T-helper 2 cell treated with Interferon-gamma antibody and Interleukin-4, amounts not matched to agents 100 ng/mL and 5 ng/mL, for 36 hours (primary cell): ENCODE measurements at regions not wholly inside any gene's neighbourhood (a gene's known extent, or its start where the extent isn't known, plus 50 kb on each side); places are given as distances from the start of the nearest gene placed in this dataset.
"Not testable (repeated sequence)": the region's sequence is repeated elsewhere in the genome, so short reads cannot be mapped to it uniquely, and the experiment has no call there.

Experiments
- intact Hi-C: fragments of 100-400 bp; cut with micrococcal nuclease; formaldehyde crosslinking; loops from one replicate; pipeline ENCODE4 v1.15.1; 2023

- intact Hi-C loops = loop anchor here (10.0 kb wide), 1 partner anchor 347 kb away; no protein-coding TSS in a partner anchor
Observed at GRCh38 chr7:148507787-148508186, 82.8 kb upstream of the C7orf33 start.

DNA sequence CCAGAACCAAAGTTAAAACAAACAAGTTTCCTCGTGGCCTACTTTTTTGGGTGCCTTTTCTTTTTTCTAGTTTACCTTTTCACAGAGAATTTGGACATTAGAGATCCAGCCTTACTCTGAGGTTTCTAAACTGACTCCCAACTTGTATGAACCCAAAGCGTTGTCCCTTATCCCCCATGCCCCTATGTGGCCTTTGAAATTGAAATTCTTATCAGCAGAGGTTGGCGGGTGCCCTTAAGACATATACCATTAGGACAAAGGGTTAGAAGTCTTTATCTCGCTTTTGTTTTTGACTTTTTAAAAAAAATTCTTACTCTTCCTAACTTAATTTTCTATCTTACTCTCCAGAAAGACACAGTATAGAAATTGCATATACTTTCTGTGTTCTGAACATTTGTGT, 76.3 kb upstream of the C7orf33 start:
- intact Hi-C loops = no loop called here

GRCh38 chr7:148515237-148515636, 75.3 kb upstream of the C7orf33 start:
- intact Hi-C loops = no loop called here

- intact Hi-C loops = no loop called here
Observed at GRCh38 chr7:148515728-148516695, 74.6 kb upstream of the C7orf33 start.

GRCh38 chr7:148519386-148519785, 71.2 kb upstream of the C7orf33 start:
- intact Hi-C loops = not testable (repeated sequence)

- intact Hi-C loops = loop anchor here (10.0 kb wide), 1 partner anchor 256 kb away; no protein-coding TSS in a partner anchor
Observed at GRCh38 chr7:148521271-148521670, 69.3 kb upstream of the C7orf33 start.

DNA sequence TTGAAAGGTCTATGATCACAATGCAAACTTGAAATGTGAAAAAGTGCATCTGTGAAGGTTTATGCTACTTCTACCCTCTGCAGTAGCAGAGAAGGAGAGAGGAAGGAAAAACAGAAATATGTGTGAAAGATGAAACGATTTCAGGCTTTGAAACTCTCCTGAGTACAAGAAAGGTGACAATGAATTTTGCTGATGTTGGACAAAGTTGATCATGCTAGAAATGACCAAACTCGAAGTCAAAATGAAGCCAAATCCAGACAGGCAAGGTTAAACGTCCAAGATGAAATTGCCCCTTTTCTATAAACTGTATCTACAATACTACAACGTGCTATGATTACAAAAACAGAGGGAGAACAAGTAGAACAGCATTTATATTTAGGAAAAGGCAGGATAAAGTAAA, 67.0 kb upstream of the C7orf33 start:
- intact Hi-C loops = loop anchor here (10.0 kb wide), 1 partner anchor 259 kb away; no protein-coding TSS in a partner anchor

GRCh38 chr7:148524479-148525224, 65.9 kb upstream of the C7orf33 start:
- intact Hi-C loops = loop anchor here (10.0 kb wide), 1 partner anchor 260 kb away; no protein-coding TSS in a partner anchor

- intact Hi-C loops = loop anchor here (1.0 to 10.0 kb wide), 2 partner anchors 23 to 263 kb away; no protein-coding TSS in a partner anchor
Observed at GRCh38 chr7:148527717-148528168, 62.8 kb upstream of the C7orf33 start.

DNA sequence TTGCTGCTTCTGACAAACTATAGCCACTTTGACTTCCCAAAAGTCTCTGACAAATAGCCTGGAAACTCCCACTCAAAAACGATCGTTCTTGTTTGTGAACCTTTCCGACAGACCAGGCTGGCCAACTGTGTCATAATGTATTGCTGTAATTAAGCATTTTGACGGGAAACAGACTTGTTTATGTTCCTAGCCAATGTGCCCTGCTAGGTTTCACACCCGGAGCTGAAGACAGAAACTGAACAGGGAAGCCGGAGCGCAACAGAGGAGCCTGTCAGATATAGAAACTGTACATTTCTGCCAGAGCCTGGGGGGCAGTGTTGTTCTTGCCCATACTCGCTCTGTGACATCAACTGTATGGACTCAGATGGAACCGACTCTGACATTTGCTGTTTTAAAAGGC, 55.3 kb upstream of the C7orf33 start:
- intact Hi-C loops = no loop called here

- intact Hi-C loops = no loop called here
Observed at GRCh38 chr7:148537435-148537834, 53.1 kb upstream of the C7orf33 start.

DNA sequence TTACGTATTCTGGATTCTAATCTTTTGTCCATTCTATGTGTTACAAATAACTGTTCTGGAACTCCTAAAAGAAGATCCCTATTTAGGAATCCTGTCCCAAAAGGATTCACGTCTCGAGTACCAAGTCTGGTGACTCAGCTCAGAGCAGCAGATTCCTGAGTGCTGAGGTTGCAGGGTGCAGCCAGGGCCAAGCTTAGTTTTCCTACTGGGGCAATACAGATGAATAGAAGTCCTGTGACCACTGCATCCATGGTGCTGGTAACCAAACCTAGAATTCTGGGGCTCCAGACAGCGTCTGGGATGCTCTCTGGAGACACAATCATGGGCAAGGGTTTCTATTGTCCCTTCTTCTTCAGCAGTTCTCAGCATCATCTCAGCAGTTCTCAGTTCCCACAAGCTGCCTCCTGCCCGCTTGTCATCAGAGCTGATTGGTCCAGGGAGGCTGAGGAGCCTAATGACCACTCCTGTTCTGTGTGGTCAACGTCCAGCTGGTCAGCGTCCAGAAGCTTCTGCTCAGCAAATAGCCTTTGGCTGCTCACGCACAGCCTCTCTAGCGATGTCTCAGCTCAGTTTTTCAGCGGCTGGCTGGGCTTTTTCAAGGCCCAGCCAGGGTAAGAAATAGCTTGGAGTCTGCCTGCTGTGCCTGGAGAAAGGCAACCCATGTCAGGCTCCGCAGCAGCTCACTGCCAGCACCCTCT, 50.4 kb upstream of the C7orf33 start:
- intact Hi-C loops = no loop called here
